22Rv1 (cell line): ENCODE measurements at regions not wholly inside any gene's neighbourhood (a gene's known extent, or its start where the extent isn't known, plus 50 kb on each side); places are given as distances from the start of the nearest gene placed in this dataset.

Source experiments
- CTCF ChIP-seq: fragments of 450-650 bp; IDR thresholded peaks from 2 replicates; pipeline ENCODE4 v1.5.1; 2017; ENCODE audit warnings: mild to moderate bottlenecking
- ZFX ChIP-seq: fragments of 450-650 bp; IDR thresholded peaks from 2 replicates; pipeline ENCODE4 v1.6.1; 2017; ENCODE audit warnings: antibody characterized with exemption, borderline replicate concordance

- no peak for TF ChIP-seq CTCF
- TF ChIP-seq ZFX: no peak
These were observed 82.6 kb upstream of the HNMT start for GRCh38 chr2:137881711-137882110.
